Pulmonary artery endothelial cell (primary cell): ENCODE measurements at regions not wholly inside any gene's neighbourhood (a gene's known extent, or its start where the extent isn't known, plus 50 kb on each side); places are given as distances from the start of the nearest gene placed in this dataset.
"Not testable (repeated sequence)": the region's sequence is repeated elsewhere in the genome, so short reads cannot be mapped to it uniquely, and the experiment has no call there.

ENCODE experiments used
- DNase-seq: peaks from one replicate; pipeline ENCODE4 v3.0.0-alpha.2; 2011; ENCODE audit warnings: low read depth, low spot score

DNA sequence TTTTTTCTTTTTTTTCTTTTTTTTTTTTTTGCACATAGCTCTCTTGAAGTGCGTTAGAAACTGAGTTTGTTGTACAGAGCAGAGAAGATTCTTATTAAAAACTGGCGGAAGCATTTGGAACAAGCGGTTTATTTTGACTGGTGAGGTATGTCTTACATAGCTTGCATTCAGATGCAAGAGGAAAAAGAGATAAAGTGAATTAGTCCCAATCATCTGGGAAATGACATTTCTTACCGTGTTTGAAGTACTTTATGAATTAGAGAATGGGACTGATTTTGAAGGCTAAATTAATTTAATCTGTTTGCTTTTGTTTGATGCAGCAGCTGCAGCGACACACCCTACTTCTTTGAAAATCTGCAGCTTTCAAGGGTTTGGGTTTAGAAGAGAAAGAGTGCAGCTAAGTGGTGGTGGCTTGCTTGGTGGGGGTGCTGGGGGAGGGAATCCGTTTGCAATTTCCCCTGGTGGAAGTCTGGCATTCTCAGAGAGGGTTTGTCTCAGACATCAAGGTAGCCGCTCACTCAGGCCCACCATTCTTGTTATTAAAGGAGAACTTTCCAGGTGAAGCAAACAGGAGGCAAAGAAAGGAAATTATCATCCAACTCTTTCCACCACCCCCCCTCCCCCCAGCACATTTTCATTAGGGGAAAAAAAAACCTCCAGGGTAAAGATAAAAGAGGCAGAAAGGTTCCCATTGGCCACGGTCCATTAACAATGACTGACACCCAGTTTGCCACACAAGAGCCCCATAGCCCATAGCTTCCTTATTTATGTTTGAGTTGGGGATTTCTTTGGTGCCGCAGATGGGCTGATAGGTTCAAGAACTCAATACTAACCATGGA, 231.7 kb downstream of the SKIDA1 start:
- DNase-seq = no peak

DNA sequence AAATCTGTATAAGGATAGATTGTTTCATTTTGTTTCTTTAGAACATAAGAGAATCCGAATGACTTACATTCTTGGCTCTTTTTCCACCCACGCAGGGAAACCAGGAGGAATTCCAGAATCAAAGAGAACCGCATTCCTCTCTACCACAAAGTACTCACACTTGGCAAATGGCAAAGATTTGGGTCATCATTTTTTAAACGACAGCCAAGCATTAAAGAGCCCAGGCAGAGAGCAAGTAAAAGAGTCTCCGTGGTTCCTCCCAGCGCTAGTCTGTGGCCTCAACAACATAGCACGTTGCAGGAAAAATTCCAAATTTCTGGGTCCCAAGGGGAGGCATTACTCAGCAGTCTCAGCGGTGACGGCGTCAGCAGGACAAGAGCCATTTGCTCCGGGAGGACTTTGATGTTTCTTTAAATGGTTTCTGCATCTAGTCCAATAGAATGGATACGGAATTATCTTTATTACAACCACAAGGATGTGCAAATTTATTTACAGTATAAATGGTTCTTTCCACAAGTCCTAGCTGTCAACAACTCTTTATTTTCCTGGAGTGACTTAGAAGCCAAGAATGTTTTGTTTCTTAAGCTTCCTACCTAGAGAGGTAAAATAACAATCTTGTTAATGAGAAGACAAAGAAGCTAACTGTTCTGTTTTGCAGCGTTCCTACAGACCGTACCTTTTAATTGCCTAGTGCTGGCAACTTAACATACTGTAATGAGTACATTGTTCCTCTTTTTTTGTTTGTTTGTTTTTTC, 232.5 kb downstream of the SKIDA1 start:
- DNase-seq = peak; percentile 77

DNA sequence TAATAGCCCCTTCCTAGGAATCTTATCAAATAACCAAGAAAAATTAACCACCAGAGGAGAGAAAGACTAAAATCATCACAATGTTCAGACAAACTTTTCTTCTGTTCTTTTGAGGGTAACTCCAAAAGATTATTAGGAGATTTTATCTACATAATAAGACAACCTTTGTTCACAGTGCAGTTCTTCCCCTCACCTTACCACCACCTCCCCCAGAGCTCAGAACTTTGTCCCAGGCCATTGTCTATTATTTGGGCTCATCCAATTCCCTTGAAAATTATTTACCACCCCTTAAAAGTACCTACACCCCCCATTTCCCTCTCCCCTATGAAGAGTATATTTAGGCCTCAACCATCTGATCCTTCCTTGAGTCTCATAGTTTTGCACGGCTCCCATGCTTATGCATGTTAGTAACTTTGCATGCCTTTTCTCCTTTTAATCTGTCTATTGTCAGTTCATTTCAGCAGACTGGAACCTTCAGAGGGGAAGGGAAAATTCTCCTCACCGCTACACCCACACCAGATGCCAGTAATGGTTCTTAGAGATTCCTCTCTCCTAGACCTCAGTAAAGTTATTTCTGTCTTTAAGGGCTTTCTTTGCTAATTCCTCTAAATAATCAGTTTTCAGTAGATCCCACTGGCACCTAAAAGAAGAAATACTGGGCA, 234.9 kb downstream of the SKIDA1 start:
- no peak for DNase-seq

DNA sequence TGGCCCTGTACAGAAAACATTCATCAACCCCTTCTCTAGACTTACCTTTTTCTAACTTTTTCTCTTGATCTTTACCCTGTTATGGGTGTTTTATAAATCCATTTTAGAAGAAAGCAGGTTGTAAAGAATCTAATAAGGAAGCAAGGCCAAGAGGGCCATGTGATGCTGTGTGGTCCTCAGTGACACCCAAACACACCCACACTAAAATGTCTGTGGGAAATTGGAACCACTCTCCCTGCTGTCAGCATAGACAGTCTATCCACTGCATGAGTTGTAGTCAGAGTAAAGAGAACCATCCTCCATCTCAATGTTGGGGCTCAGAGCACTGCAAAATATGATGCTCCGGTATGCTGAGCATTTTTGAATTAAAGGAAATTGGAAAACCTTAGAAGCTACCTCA, 235.5 kb downstream of the SKIDA1 start:
- no peak for DNase-seq

DNA sequence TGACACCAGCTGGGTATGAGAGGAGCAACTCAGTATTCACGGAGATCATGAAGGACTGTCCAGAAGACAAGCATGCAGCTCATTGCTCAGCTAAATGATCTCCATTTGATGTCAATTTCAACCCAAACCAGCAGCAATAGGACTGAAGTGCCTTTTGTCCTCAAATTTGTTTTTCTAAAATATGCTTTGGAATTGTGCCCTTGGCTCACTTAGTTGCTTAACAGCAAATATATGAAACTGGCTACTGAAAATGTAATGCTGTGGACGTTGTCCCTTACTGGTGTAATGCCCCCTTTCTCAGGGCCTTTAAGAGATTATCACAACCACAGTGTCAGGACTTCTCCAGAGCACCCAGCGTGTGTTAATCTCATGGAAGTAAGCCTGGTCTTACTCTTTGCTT, 236.2 kb downstream of the SKIDA1 start:
- DNase-seq = no peak

DNA sequence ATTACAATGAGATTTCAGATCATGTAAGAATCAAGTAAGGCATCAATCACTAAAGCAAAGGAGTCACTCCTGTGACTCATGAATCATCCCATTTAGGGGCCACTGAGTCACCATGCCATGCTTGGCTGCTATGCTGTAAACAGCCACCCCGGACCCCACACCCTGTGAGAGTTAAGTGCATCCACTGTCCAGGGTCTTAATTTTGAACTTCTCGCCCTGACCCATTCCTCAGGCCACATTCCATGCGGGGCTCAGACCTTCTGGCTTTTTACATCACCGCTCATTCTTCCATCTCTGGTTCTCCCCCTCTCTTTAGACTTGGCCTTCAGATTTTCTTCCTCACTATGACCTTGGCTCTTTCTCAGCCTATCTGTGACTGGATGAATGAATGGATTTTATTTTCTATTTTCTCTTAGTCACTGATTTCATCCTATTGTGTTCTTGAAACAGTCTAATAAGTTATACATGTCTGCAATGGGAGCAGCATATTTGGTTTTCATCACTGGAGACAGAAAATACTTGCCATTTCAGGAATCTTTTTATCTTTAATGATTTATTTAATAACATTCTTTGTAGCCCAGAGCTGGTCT, 239.6 kb downstream of the SKIDA1 start:
- DNase-seq = no peak

DNA sequence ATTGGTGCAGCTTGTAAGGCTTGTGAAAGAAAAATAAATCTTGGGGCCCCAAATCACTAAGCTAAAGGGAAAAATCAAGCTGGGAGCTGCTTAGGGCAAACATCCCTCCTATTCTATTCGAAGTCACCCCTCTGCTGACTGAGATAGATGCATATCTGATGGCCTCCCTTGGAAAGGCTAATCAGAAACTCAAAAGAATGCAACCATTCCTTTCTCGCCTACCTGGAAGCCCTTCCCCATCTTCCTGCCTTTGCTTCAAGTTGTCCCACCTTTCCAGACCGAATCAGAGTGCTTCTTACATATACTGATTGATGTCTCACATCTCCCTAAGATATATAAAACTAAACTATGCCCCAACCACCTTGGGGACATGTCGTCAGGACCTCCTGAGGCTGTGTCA, 240.3 kb downstream of the SKIDA1 start:
- DNase-seq = no peak

DNA sequence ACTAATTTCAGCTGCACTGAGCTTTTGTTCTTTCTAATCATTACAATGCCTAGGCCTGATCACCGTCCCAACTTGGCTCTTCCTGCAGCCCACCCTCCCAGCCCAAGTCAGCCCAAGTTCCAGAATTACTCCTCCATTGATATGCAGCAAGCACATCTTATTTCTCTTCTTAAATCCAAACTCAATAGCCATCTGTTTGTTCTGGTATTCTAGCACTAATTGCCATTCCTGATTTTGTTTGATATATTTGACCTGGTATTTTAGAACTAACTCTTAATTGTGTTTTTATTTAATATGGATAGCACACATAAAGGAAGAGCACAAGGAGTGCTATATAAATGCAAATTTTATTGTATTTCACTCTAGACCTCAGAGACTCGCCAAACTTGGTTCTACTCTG, 241.2 kb downstream of the SKIDA1 start:
- no peak for DNase-seq

DNA sequence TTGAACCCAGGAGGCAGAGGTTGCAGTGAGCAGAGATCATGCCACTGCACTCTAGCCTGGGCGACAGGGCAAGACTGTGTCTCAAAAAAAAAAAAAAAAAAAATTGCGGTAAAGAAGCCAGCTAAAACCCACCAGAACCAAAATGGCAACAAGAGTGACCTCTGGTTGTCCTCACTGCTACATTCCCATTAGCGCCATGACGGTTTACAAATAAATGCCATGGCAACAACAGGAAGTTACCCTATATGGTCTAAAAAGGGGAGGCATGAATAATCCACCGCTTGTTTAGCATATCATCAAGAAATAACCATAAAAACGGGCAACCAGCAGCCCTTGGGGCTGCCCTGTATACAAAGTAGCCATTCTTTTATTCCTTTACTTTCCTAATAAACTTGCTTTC, 242.4 kb downstream of the SKIDA1 start:
- DNase-seq = not testable (repeated sequence)

DNA sequence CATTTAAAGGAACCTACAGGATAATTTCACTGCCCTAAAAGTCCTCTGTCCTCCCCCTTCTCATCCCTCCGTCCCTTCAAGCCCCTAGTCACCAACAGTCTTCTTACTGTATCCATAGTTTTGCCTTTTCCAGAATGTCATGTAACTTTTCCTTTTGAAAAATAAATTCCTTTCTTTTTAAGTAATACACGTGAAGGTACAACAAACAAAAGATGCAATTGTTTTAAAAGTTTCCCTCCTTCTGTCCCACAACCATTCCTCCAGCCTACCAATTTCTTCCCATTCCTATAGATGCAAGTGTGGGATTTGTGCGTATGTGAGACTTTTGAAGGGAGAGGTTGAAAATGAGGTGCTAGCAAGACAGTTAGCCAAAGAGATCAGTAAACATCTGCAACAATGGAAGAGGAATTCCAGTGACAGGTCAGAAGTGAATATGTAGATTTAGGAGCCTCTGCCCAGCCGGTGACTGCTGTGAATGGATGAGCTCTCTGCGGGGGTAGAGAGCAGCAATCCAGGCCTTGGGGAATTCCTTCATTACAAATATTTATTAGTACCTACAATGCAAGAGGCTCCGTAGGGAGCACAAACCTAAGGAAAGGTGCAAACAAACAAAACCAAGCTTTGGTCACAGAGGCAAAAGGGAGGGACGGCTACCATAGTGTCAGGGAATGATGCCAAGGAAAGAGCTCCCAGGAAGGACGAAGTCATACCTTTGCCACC, 243.6 kb downstream of the SKIDA1 start:
- no peak for DNase-seq

DNA sequence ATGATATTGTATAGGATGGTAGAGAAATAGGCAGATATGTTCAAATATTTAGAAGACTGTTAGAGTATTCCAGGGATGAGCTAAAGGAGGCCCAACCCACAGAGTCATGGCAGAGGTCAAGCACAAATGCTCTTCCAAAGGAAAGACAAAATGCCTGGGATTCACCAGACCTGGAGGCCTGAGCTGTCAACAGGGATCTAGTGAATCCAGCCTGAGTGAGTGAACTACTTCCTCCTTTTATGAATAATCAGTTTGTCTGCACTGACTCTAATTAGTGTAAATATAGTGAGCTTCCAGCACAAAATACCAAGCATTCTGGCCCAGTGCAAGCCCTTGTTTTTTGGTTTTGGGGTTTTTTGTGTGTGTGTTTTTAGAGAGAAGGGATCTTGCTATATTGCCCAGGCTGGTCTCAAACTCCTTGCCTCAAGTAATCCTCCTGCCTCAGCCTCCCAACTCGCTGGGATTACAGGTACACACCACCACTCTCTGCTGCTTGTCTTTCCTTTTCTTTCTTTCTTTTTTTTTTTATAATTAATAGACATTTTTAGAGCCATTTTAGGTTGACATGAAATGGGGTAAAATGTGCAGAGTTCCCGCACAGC, 244.4 kb downstream of the SKIDA1 start:
- no peak for DNase-seq

DNA sequence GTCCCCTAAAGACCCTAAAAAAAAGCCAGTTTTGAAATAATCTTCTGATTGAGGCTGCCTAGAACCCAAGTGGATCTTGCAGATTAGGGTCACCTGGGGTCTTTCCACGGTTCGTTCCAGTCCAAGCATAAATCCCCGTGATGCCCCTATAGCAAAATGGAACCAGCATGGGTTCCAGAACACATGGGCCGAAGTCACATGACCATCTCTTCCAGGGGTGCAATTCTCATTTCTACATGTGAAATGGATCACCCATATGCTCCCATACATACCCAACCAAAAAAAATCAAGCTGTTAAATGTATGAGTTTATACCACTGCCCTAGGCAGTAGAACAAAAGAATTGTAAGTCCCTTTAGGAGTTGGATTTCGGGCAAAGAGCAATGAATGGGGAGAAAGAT, 245.4 kb downstream of the SKIDA1 start:
- DNase-seq = no peak

DNA sequence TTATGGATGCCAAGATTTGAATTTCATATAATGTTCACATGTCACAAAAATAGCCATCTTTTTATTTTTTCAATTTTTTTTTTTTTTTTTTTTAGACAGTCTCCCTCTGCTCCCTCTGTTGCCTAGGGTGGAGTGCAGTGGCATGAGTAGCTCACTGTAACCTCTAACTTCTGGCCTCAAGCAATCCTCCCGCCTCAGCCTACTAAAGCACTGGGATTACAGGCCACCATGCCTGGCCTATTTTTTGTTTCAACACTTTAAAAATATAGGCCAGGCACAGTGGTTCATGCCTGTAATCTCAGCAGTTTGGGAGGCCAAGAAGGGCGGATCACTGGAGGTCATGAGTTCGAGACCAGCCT, 246.3 kb downstream of the SKIDA1 start:
- no peak for DNase-seq

DNA sequence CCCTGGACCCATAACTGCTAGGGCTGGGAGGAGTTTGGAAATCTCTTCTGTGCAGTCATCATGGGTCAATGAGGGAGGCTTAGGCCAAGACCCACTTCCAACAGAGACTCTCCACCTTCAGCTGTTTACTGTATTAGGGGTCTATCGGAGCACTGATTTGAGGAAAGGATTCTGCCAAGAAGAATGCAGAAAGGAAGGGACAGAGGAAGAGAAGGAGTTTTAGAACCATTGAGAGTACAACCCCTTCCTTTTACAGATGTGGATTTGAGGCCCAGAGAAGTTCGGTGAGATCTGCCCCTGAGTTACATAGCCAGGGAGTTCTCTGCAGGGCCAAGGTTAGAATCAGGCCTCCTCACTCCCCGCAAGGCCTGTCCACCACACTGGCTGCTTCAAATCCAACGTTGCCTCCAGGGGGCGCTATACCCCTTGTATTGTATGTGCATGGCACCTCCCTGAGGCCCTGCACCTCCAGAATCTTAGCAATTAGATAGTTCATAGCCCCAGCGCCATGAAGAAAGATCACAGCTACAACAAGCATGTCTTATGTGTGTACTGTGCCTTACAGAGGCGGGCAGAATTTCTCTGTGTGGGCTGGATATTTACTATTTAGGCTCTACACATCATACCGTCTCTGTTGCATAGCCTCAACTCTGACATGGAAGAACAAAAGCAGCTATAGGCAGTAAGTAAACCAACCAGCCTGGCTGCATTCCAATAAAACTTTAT, 246.8 kb downstream of the SKIDA1 start:
- peak; percentile 83 for DNase-seq

DNA sequence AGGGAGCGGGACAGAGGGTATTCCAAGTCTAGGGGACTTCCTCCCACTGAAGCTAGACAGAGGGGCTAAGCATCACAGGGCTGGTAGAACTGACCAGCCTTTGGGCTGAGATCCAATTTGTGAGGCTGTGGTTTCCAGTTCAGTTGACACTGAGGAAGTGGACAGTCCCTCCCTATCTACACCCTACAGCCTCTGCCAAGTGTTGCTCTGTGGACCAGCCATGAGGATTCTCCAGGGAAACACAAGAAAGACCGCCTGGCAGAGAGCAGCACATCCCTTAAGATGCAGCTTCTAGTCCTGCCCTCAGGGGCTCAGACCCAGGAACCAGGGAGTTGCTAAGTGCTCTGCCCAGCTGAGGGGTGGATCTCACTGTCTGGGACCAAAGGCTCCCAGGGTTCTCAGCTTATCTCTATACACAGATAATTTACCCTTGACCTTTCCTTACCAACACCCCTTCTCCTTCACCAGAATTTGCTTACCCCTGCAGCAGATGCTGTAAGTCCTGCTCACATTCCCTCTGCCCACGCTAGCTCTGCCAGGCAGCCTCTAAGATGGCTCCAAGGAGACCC, 252.0 kb downstream of the SKIDA1 start:
- no peak for DNase-seq

DNA sequence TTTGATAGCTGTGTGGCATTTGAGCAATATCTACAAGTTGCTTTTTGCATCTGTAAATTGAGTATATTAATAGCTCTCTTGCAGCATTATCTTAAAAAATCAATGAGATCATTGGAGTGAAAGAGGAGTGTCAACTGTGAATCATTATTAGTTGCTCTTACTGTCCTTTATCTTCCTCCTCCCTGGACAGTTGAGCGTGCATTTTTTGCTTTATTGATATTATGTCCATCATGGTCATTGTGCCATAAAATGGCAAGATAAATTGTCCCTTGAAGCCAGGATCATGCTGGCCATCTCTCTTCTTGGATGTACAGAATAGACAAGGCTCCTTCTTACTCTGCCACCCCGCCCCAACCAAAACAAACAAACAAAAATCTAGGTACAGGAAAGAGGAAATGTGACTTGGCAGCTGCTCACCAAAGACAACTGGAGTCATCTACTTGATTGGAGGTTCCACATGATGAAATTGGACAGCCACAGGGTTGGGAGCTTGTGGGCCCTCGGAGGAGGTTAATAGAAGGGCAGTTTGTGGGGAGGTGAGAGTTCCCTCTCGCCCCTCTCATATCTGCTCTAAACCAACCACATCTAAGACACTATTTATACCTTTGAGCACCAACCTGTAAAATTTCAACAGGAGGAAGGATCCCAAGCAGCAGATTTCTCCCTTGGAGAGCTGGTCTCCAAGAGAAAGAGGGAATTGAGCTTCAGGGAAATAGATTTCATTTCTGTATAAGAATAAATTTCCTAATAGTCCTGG, 252.7 kb downstream of the SKIDA1 start:
- DNase-seq = no peak

DNA sequence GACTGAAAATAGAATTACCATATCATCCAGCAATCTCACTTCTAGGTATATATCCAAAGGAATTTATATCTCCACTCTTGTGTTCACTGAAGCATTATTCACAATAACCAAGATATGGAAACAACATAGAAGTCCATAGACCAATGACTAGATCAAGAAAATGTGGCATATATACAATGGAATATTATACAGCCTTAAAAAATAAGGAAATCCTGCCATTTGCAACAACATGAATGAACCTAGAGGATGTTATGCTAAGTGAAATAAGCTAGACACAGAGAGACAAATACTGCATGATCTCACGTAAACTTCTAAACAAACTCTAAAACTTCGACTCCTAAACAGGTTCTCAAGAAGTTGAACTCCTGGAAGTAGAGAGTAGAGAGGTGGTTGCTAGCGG, 254.5 kb downstream of the SKIDA1 start:
- DNase-seq = no peak

DNA sequence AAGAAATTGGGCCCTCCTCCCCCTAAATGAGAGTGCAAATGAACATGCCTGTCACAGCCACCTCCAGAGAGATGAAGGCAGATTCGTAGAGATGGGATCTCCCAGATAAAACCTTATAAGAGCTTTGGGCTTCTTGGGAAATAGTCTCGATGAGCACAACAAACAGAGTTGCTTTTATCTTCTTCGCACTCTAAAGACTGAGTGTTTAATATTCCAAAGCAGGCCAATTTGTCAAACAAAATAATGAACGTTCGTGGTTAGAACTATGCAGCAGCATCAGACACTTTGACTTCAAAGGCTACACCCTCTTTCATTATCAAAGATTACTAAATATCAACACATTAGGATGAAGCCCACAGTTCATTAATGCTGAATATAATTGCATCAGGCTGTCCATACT, 256.2 kb downstream of the SKIDA1 start:
- DNase-seq = no peak

DNA sequence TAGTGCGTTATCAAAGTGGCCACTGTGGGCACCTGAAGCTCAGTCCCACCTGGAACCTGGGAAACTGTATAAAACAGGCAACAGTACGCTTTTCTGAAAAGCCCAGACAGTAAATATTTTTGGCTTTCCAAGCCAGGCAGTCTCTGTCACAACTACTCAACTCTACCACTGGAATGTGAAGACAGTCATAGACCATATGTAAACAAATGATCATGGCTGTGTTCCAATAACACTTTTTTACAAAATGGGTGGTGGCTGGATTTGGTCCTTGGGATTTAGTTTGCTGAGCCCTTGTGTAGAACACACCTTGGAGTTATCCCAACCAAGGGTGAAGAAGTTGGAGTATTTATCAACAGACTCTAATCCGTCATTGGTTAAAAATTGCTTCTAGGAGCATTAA, 259.9 kb downstream of the SKIDA1 start:
- DNase-seq = no peak
